Breast epithelium (tissue), 4 donors: ENCODE measurements at regions not wholly inside any gene's neighbourhood (a gene's known extent, or its start where the extent isn't known, plus 50 kb on each side); places are given as distances from the start of the nearest gene placed in this dataset.

Experiments
- DNase-seq, 2 donors: peaks; one replicate each; pipeline ENCODE4 v3.0.0-alpha.2; 2019; ENCODE audit warnings: low spot score in 2 of 2
- H3K27ac ChIP-seq, 2 donors: fragments of 200-600 bp; sonication (generic) in 1 of 2; one replicate each; pipeline ENCODE4 v1.5.1; 2016 to 2019; ENCODE audit warnings: mild to moderate bottlenecking in 1 of 2
- H3K27me3 ChIP-seq, 2 donors: fragments of 200-600 bp; sonication (generic) in 1 of 2; one replicate each; pipeline versions ENCODE4 v1.5.1 to v1.6.0; 2017 to 2019; ENCODE audit warnings: control low read depth in 1 of 2, mild to moderate bottlenecking in 1 of 2
- H3K36me3 ChIP-seq: fragments of 200-600 bp; one replicate; pipeline ENCODE4 v1.5.1; 2019
- H3K4me1 ChIP-seq, 2 donors: fragments of 200-600 bp; sonication (generic); one replicate each; pipeline ENCODE4 v1.5.1; 2016 to 2019; ENCODE audit warnings: control low read depth in 1 of 2
- H3K4me3 ChIP-seq, 3 donors: fragments of 200-600 bp; sonication (generic); 1 replicate in 2 of 3; 2 replicates in 1 of 3; pipeline ENCODE4 v1.5.1; 2016 to 2019; ENCODE audit warnings: mild to moderate bottlenecking in 3 of 3, moderate library complexity in 2 of 3
- H3K9me3 ChIP-seq, 2 donors: fragments of 200-600 bp; sonication (generic) in 1 of 2; one replicate each; pipeline ENCODE4 v1.5.1; 2016 to 2019; ENCODE audit warnings: control low read depth in 1 of 2
- CTCF ChIP-seq, 3 donors: fragments of 450-650 bp; IDR thresholded peaks; one replicate each; pipeline ENCODE4 v1.5.1; 2016 to 2017; ENCODE audit warnings: antibody characterized with exemption in 3 of 3, mild to moderate bottlenecking in 3 of 3, moderate library complexity in 3 of 3
- POLR2A ChIP-seq: fragments of 450-650 bp; IDR thresholded peaks from one replicate; pipeline ENCODE4 v1.6.1; 2016; ENCODE audit warnings: antibody characterized with exemption, mild to moderate bottlenecking, moderate library complexity
- POLR2AphosphoS5 ChIP-seq, 3 donors: sonication (generic); formaldehyde crosslinking; IDR thresholded peaks; one replicate each; pipeline ENCODE4 v1.6.1; 2017; ENCODE audit warnings: antibody characterized with exemption in 3 of 3
- intact Hi-C: fragments of 100-400 bp; cut with DNase I; formaldehyde crosslinking; loops from one replicate; pipeline ENCODE4 v1.15.1; 2023; ENCODE audit warnings: low total_unique reads

- Histone ChIP-seq H3K4me1 (no peaks in the 10 kb centered on the region), H3K36me3 (no peaks in the 10 kb centered on the region), H3K27ac (no peak overlapping the region), H3K27me3 (no peaks in the 10 kb centered on the region), H3K9me3 (no peaks in the 10 kb centered on the region), H3K4me3 (no peak overlapping the region)
- DNase-seq, result no peak
- TF ChIP-seq CTCF (IDR thresholded peaks at IDR 0.05) (no peak), POLR2A (no peak), POLR2AphosphoS5 (IDR thresholded peaks at IDR 0.05) (no peak)
- intact Hi-C loops, result no loop called here
Observed at GRCh38 chr6:85116475-85116874, 333.4 kb upstream of the NT5E start.

GRCh38 chr6:85115876-85116275 is 334.0 kb upstream of the NT5E start:
- no peaks in the 10 kb centered on the region for H3K27me3 ChIP-seq
- no peaks in the 10 kb centered on the region for H3K36me3 ChIP-seq
- no peak overlapping the region for H3K27ac ChIP-seq
- no peak for DNase-seq
- TF ChIP-seq CTCF (IDR thresholded peaks at IDR 0.05) (no peak), POLR2AphosphoS5 (IDR thresholded peaks at IDR 0.05) (no peak), POLR2A (no peak)
- no peaks in the 10 kb centered on the region for H3K9me3 ChIP-seq
- no peaks in the 10 kb centered on the region for H3K4me1 ChIP-seq
- no peak overlapping the region for H3K4me3 ChIP-seq
- intact Hi-C loops, result no loop called here

- DNase-seq, result no peak
- intact Hi-C loops, result no loop called here
- H3K36me3 ChIP-seq, result no peaks in the 10 kb centered on the region
- no peaks in the 10 kb centered on the region for H3K9me3 ChIP-seq
- no peaks in the 10 kb centered on the region for H3K4me1 ChIP-seq
- TF ChIP-seq CTCF (IDR thresholded peaks at IDR 0.05) (no peak), POLR2A (no peak), POLR2AphosphoS5 (IDR thresholded peaks at IDR 0.05) (no peak)
- H3K4me3 ChIP-seq, result no peak overlapping the region
- no peaks in the 10 kb centered on the region for H3K27me3 ChIP-seq
- H3K27ac ChIP-seq, result no peak overlapping the region
Observed at GRCh38 chr6:85115376-85115775, 334.5 kb upstream of the NT5E start.

- H3K4me3 ChIP-seq, result peak overlapping the region; percentile 24 to 57 (median 34)
- H3K9me3 ChIP-seq, result no peaks in the 10 kb centered on the region
- no peaks in the 10 kb centered on the region for H3K36me3 ChIP-seq
- intact Hi-C loops, result no loop called here
- H3K4me1 ChIP-seq, result no peaks in the 10 kb centered on the region
- H3K27ac ChIP-seq, result no peak overlapping the region
- H3K27me3 ChIP-seq, result no peaks in the 10 kb centered on the region
- no peak for DNase-seq
- no peak for TF ChIP-seq POLR2A
- no peak for TF ChIP-seq POLR2AphosphoS5 (IDR thresholded peaks at IDR 0.05)
- TF ChIP-seq CTCF (IDR thresholded peaks at IDR 0.05), result no peak
Observed at GRCh38 chr6:85114581-85114935, 335.3 kb upstream of the NT5E start.

- DNase-seq, result no peak
- no peaks in the 10 kb centered on the region for H3K27me3 ChIP-seq
- no peak for TF ChIP-seq POLR2A
- no peak for TF ChIP-seq CTCF (IDR thresholded peaks at IDR 0.05)
- TF ChIP-seq POLR2AphosphoS5 (IDR thresholded peaks at IDR 0.05), result no peak
- no peaks in the 10 kb centered on the region for H3K9me3 ChIP-seq
- H3K27ac ChIP-seq, result no peak overlapping the region
- H3K4me3 ChIP-seq, result peak overlapping the region; percentile 24 to 57 (median 34)
- H3K4me1 ChIP-seq, result no peaks in the 10 kb centered on the region
- intact Hi-C loops, result no loop called here
- no peaks in the 10 kb centered on the region for H3K36me3 ChIP-seq
Observed at GRCh38 chr6:85113934-85114580, 335.8 kb upstream of the NT5E start.
